ENCODE measurements at regions not wholly inside any gene's neighbourhood (a gene's known extent, or its start where the extent isn't known, plus 50 kb on each side); places are given as distances from the start of the nearest gene placed in this dataset.

DNA sequence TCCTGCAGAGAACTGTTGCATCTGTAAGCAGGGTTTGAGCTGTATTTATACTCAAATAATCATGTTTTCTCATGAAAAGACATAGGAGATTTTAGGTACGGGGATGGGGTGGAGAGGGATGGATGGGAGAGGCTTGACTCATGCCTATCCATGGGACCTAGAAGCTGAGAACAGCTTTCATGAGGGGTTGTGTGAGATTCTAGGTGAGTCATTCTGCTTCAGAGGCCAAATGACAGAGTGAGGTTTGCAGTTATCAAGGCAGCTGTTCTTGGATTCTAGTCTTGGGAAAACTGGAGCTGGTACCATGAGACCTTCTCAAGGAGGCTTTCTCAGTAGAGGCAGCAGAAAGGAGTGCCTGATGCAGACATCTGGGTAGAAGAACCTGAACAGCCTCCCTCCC lies 746.9 kb downstream of the TYW1 start:
- Histone ChIP-seq H3K4me2 (ENCODE audit: low read length) (no peak overlapping the region), H3K9ac (ENCODE audit: low read depth, low read length) (no peak overlapping the region), H3K4me3 (ENCODE audit: low read length) (no peak overlapping the region), H3K36me3 (ENCODE audit: insufficient read depth, low read length) (no peaks in the 10 kb centered on the region), H3K9me3 (replicated peaks; ENCODE audit: low read length) (peaks cover 17% of the 10 kb centered on the region), H3K27me3 (ENCODE audit: control insufficient read depth, insufficient read depth, low read length) (no peaks in the 10 kb centered on the region), H3K4me1 (ENCODE audit: control insufficient read depth, insufficient read depth, low read length) (no peaks in the 10 kb centered on the region)

DNA sequence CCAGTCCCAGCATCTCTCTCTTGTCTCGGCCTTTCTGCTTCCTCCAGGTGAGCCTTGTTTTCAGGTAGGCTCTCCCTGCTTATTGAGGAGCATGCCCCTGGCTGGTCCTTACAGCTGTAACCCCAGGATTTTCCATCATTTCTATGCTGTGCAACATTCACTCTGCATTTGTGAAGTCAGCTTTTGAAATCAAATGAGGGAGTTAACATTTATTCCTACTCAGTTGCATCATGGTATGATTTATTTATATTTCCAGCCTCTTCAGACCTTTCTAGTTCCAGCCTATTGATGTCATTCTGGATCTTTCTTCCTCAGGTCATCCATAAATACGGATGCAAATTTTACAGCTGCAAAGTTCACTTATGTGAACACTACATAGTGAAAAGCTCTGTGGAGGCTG lies 755.6 kb downstream of the TYW1 start:
- H3K27me3 ChIP-seq (ENCODE audit: control insufficient read depth, insufficient read depth, low read length) = no peaks in the 10 kb centered on the region

DNA sequence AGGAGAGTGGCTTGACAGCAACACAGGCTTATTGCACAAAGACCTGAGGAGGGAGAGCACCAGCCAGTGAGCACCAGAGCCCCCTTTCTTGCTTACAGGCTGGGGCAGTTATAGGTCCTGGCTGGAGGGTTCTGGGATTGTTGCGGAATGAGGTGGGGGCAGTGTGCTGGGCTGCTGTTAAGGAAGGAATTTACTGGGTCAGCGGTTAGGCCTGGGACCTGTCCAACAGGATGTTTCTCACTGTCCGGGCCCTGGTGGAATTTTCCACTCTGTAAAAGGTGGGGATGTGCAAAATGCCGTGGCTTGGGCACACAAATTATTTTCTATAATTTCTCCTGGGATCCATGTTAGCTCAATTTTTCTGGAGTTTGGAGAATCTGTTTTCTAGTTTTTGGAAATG lies 757.3 kb downstream of the TYW1 start:
- H3K4me1 ChIP-seq (ENCODE audit: control insufficient read depth, insufficient read depth, low read length) = no peaks in the 10 kb centered on the region
- no peaks in the 10 kb centered on the region for H3K36me3 ChIP-seq (ENCODE audit: insufficient read depth, low read length)
- no peak overlapping the region for H3K4me2 ChIP-seq (ENCODE audit: low read length)
- peaks cover 5% of the 10 kb centered on the region for H3K9me3 ChIP-seq (replicated peaks; ENCODE audit: low read length)
- H3K4me3 ChIP-seq (ENCODE audit: low read length) = no peak overlapping the region
- H3K27me3 ChIP-seq (ENCODE audit: control insufficient read depth, insufficient read depth, low read length) = no peaks in the 10 kb centered on the region
- no peak overlapping the region for H3K9ac ChIP-seq (ENCODE audit: low read depth, low read length)

More for the DNA sequence above, 755.6 kb downstream of the TYW1 start:
- Histone ChIP-seq H3K36me3 (ENCODE audit: insufficient read depth, low read length) (no peaks in the 10 kb centered on the region), H3K4me2 (ENCODE audit: low read length) (no peak overlapping the region), H3K9ac (ENCODE audit: low read depth, low read length) (no peak overlapping the region), H3K4me1 (ENCODE audit: control insufficient read depth, insufficient read depth, low read length) (no peaks in the 10 kb centered on the region), H3K4me3 (ENCODE audit: low read length) (no peak overlapping the region), H3K9me3 (replicated peaks; ENCODE audit: low read length) (peaks cover 5% of the 10 kb centered on the region)

DNA sequence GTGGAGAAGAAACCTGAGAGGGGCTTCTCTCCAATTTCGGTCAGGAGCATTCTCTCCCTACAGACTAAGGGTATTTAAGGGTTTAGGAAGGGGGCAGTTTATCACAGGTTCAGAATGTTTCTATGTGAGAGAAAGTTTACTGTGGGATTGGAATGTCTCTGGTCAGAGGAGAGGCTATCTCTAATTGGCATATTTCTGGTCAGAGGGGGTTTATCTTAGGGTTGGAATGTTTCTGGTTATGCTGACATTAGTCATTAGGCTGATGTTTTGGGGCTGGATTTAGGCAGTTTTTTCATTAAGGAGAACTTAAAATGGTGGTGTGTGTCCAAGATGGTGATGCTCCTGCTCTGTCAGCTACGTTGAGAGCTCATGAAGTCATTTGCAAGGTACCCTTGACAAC lies 758.0 kb downstream of the TYW1 start:
- no peak overlapping the region for H3K4me2 ChIP-seq (ENCODE audit: low read length)
- H3K4me1 ChIP-seq (ENCODE audit: control insufficient read depth, insufficient read depth, low read length) = no peaks in the 10 kb centered on the region
- no peak overlapping the region for H3K9ac ChIP-seq (ENCODE audit: low read depth, low read length)
- H3K27me3 ChIP-seq (ENCODE audit: control insufficient read depth, insufficient read depth, low read length) = no peaks in the 10 kb centered on the region
- H3K9me3 ChIP-seq (replicated peaks; ENCODE audit: low read length) = peaks cover 5% of the 10 kb centered on the region
- no peak overlapping the region for H3K4me3 ChIP-seq (ENCODE audit: low read length)
- H3K36me3 ChIP-seq (ENCODE audit: insufficient read depth, low read length) = no peaks in the 10 kb centered on the region

DNA sequence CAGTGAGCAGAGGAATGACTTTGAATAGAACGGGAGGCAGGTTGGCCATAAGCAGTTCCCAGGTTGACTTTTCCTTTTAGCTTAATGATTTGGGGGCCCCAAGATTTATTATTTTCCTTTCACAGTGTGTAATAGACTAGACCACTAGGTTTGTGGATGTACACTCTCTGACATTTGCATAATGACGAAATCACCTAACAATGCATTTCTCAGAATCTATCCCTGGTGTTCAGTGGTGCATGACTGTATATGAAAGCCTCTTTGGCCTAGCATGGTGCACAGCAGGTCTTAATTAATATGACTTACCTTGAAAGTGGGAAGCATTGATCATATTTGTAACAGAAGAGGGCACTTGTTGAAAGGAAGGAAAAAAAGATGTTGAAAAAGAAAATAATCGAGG lies 761.9 kb downstream of the TYW1 start:
- H3K9me3 ChIP-seq (replicated peaks; ENCODE audit: low read length) = peaks cover 4% of the 10 kb centered on the region
- no peaks in the 10 kb centered on the region for H3K36me3 ChIP-seq (ENCODE audit: insufficient read depth, low read length)
- no peaks in the 10 kb centered on the region for H3K27me3 ChIP-seq (ENCODE audit: control insufficient read depth, insufficient read depth, low read length)
- no peak overlapping the region for H3K4me3 ChIP-seq (ENCODE audit: low read length)
- no peak overlapping the region for H3K4me2 ChIP-seq (ENCODE audit: low read length)
- no peaks in the 10 kb centered on the region for H3K4me1 ChIP-seq (ENCODE audit: control insufficient read depth, insufficient read depth, low read length)
- H3K9ac ChIP-seq (ENCODE audit: low read depth, low read length) = no peak overlapping the region

DNA sequence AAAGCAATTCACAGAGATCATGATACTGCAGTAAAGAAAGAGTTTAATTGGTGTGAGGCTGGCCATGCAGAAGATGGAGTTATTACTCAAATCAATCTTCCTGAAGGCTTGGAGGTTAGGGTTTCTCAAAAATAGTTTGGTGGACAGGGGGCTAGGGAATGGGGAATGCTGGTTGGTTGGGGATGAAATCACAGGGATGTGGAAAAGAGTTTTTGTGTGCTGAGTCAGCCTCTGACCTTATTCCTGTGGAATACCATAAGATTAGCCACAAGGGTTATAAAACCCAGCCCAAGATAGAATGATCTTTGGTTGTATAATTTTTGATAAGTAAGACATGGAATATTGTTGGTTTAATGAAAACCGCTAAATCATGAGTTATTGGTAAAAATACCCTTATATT lies 764.3 kb downstream of the TYW1 start:
- H3K4me1 ChIP-seq (ENCODE audit: control insufficient read depth, insufficient read depth, low read length) = no peaks in the 10 kb centered on the region
- no peaks in the 10 kb centered on the region for H3K36me3 ChIP-seq (ENCODE audit: insufficient read depth, low read length)
- H3K4me3 ChIP-seq (ENCODE audit: low read length) = no peak overlapping the region
- no peak overlapping the region for H3K4me2 ChIP-seq (ENCODE audit: low read length)
- H3K9me3 ChIP-seq (replicated peaks; ENCODE audit: low read length) = peaks cover 11% of the 10 kb centered on the region
- H3K27me3 ChIP-seq (ENCODE audit: control insufficient read depth, insufficient read depth, low read length) = no peaks in the 10 kb centered on the region
- H3K9ac ChIP-seq (ENCODE audit: low read depth, low read length) = no peak overlapping the region

DNA sequence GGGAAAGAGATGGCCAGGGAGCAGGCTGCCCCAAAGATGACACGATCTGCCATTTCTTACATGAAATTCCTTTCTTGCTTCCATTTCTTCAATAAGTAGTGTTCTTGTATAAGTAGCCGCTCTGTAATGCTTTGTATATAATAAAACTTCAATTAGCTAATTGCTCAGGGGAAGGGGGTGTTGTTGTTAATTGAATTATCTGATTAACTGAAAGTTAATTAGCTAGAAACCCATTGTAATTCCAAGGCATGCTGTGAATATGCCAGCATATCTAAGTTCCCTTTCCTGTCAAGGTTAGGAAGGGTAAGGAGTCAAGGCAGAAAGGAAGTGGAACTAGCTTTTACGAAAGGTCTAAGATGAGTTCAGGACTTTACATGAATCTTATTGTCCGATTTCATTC lies 765.9 kb downstream of the TYW1 start:
- Histone ChIP-seq H3K36me3 (ENCODE audit: insufficient read depth, low read length) (no peaks in the 10 kb centered on the region), H3K4me1 (ENCODE audit: control insufficient read depth, insufficient read depth, low read length) (no peaks in the 10 kb centered on the region), H3K9me3 (replicated peaks; ENCODE audit: low read length) (peaks cover 14% of the 10 kb centered on the region), H3K9ac (ENCODE audit: low read depth, low read length) (no peak overlapping the region), H3K27me3 (ENCODE audit: control insufficient read depth, insufficient read depth, low read length) (no peaks in the 10 kb centered on the region), H3K4me2 (ENCODE audit: low read length) (no peak overlapping the region), H3K4me3 (ENCODE audit: low read length) (no peak overlapping the region)

DNA sequence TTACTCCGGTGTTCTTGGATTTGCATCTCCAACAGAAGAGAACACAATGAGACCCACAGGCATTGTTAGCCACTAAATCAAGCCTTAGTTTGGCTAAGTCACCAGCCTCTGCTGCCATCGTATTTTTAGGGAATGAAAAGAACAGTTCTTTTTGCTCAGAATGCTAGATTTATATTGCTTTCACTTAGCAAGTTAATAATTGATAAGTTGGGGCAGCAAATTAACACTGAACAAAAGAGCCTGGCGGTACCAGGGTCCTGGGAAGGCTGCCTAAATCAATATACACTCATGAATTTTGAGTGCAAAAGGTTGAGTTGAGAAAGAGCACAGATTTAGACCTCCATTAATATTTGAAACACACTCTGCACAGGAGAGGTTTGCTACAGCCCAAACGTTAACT lies 767.7 kb downstream of the TYW1 start:
- Histone ChIP-seq H3K9me3 (replicated peaks; ENCODE audit: low read length) (peaks cover 14% of the 10 kb centered on the region), H3K9ac (ENCODE audit: low read depth, low read length) (no peak overlapping the region), H3K4me2 (ENCODE audit: low read length) (no peak overlapping the region), H3K4me3 (ENCODE audit: low read length) (no peak overlapping the region), H3K27me3 (ENCODE audit: control insufficient read depth, insufficient read depth, low read length) (no peaks in the 10 kb centered on the region), H3K36me3 (ENCODE audit: insufficient read depth, low read length) (no peaks in the 10 kb centered on the region), H3K4me1 (ENCODE audit: control insufficient read depth, insufficient read depth, low read length) (no peaks in the 10 kb centered on the region)

DNA sequence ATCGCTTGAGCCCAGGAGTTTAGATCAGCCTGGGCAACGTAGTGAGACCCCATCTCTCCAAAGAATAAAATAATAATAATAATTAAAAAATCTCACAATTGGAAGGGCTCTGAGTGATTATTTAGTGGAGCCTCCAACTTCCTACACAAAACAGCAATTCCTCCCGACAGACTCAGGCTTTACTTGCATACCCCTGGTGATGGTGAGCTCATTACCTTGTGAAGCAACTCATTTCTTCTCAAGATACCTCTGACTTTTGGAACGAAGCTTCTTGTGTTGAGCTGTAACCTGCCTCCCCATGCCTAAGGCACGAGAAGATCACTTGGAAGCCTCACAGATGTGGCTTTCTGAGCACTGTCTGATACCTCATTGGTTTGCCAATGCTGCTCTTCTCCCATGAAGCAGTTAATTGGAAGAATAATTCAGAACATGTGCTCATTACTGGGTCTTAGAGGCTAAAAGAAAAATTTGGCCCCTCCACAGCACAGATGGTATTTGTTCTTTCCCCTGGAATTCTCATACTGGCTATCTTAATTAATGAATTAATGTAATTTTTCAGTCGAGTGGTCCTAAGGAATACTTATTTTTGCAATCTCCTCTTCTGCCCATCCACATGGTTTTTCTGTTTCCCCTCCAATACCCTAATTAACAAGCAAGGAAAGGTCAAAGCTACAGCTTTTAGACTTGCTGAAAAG lies 769.0 kb downstream of the TYW1 start:
- H3K4me1 ChIP-seq (ENCODE audit: control insufficient read depth, insufficient read depth, low read length) = no peaks in the 10 kb centered on the region
- no peak overlapping the region for H3K9ac ChIP-seq (ENCODE audit: low read depth, low read length)
- no peaks in the 10 kb centered on the region for H3K36me3 ChIP-seq (ENCODE audit: insufficient read depth, low read length)
- peaks cover 14% of the 10 kb centered on the region for H3K9me3 ChIP-seq (replicated peaks; ENCODE audit: low read length)
- H3K4me2 ChIP-seq (ENCODE audit: low read length) = no peak overlapping the region
- H3K27me3 ChIP-seq (ENCODE audit: control insufficient read depth, insufficient read depth, low read length) = no peaks in the 10 kb centered on the region
- no peak overlapping the region for H3K4me3 ChIP-seq (ENCODE audit: low read length)

DNA sequence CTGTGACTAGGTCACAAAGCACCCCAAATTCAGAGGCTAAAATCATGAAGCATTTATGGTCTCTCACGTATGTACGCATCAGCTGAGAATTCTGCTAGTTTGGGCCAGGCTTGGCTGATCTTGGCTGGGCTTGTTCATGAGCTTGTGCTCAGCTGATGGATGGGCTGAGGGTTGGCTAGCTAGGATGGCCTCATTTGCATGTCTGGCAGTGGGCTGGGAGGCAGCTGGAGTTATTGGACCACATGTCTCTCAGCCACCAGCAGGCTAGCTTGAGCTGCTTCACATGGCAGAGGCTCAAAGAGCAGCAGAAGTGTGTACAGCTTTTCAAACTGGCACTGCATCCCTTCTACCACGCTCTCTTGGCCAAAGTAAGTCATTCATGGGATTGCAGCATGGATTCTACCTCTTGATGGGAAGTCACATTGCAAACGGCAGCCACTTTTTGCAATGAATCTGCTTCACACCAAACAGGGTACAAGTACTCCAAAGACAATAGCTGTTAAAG lies 770.3 kb downstream of the TYW1 start:
- Histone ChIP-seq H3K9ac (ENCODE audit: low read depth, low read length) (no peak overlapping the region), H3K9me3 (replicated peaks; ENCODE audit: low read length) (peaks cover 11% of the 10 kb centered on the region), H3K4me1 (ENCODE audit: control insufficient read depth, insufficient read depth, low read length) (no peaks in the 10 kb centered on the region), H3K27me3 (ENCODE audit: control insufficient read depth, insufficient read depth, low read length) (no peaks in the 10 kb centered on the region), H3K4me3 (ENCODE audit: low read length) (no peak overlapping the region), H3K36me3 (ENCODE audit: insufficient read depth, low read length) (no peaks in the 10 kb centered on the region), H3K4me2 (ENCODE audit: low read length) (no peak overlapping the region)

DNA sequence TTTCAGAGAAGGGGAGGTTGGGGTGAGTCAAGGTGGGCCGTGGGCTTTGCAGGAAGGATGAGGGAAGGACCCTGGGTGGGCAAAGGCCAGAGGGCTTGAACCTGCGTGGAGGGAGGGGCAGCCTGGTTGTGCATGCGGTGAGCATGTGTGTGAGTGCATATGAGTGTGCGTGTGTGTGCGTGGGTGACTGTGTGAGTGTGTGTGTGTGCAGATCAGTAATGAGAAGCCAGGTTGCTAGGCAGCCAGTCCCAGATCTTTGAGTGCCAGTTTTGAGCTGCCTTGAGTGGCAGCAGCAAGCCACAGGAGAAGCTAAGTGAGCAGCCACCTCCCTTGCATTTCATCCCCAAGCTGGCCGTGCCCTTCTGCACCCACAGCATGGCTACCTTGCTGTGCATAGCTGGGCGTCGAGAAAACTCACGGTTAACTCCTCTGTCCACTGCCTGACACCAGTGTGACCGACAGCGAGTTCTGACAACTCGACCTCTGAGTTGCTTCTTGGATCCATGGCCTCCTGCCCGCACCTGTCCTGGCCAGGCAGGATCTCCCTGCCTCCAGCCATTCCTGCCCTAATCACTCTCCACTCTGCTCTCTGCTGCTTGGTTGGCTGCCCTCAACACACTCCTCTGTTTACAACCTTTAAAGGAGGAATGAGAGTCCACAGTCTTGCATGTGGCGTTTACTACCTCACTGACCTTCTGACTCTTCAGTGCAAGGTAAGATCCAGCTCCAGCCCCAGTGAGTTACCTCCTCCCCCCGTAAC lies 775.4 kb downstream of the TYW1 start:
- no peak overlapping the region for H3K4me2 ChIP-seq (ENCODE audit: low read length)
- no peaks in the 10 kb centered on the region for H3K36me3 ChIP-seq (ENCODE audit: insufficient read depth, low read length)
- no peaks in the 10 kb centered on the region for H3K27me3 ChIP-seq (ENCODE audit: control insufficient read depth, insufficient read depth, low read length)
- no peaks in the 10 kb centered on the region for H3K4me1 ChIP-seq (ENCODE audit: control insufficient read depth, insufficient read depth, low read length)
- peaks cover 16% of the 10 kb centered on the region for H3K9me3 ChIP-seq (replicated peaks; ENCODE audit: low read length)
- no peak overlapping the region for H3K9ac ChIP-seq (ENCODE audit: low read depth, low read length)
- no peak overlapping the region for H3K4me3 ChIP-seq (ENCODE audit: low read length)

DNA sequence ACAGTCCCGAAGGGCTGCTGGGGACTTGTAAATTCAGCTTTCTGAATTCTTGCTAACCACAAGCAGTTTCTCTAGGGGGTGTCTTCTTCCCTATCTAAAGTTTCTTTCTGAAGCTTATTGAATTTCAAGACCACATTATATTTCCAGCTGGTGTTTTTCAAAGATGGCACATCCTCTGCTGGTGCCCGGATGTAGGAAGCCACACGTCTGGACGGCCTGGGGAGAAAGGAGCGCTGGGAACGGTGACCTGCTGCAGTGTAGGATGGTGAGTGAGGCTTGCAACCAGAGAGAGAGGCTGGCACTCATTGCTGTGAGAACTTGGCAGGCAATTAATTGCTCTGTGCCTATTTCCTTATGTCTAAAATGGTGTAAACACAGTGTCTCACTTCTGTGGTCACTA lies 776.4 kb downstream of the TYW1 start:
- no peaks in the 10 kb centered on the region for H3K36me3 ChIP-seq (ENCODE audit: insufficient read depth, low read length)
- no peak overlapping the region for H3K4me2 ChIP-seq (ENCODE audit: low read length)
- no peak overlapping the region for H3K9ac ChIP-seq (ENCODE audit: low read depth, low read length)
- H3K9me3 ChIP-seq (replicated peaks; ENCODE audit: low read length) = peaks cover 16% of the 10 kb centered on the region
- no peak overlapping the region for H3K4me3 ChIP-seq (ENCODE audit: low read length)
- H3K27me3 ChIP-seq (ENCODE audit: control insufficient read depth, insufficient read depth, low read length) = no peaks in the 10 kb centered on the region
- H3K4me1 ChIP-seq (ENCODE audit: control insufficient read depth, insufficient read depth, low read length) = no peaks in the 10 kb centered on the region

All from skeletal muscle satellite cell (primary cell).